Uterus (tissue), 2 donors: ENCODE measurements at regions not wholly inside any gene's neighbourhood (a gene's known extent, or its start where the extent isn't known, plus 50 kb on each side); places are given as distances from the start of the nearest gene placed in this dataset.

ENCODE experiments used
- POLR2A ChIP-seq, 2 donors: fragments of 450-650 bp; IDR thresholded peaks; one replicate each; pipeline ENCODE4 v1.6.1; 2016; ENCODE audit warnings: antibody characterized with exemption in 2 of 2, mild to moderate bottlenecking in 1 of 2, moderate library complexity in 1 of 2
- TF ChIP-seq, protein P1 (sequence below), 4 experiments: fragments of 200-600 bp in 2 of 4; fragments of 450-650 bp in 2 of 4; sonication (generic) in 2 of 4; IDR thresholded peaks; one replicate each; pipeline ENCODE4 v1.5.1; 2016 to 2019; ENCODE audit warnings: antibody characterized with exemption in 4 of 4, mild to moderate bottlenecking in 2 of 4, moderate library complexity in 1 of 4

DNA sequence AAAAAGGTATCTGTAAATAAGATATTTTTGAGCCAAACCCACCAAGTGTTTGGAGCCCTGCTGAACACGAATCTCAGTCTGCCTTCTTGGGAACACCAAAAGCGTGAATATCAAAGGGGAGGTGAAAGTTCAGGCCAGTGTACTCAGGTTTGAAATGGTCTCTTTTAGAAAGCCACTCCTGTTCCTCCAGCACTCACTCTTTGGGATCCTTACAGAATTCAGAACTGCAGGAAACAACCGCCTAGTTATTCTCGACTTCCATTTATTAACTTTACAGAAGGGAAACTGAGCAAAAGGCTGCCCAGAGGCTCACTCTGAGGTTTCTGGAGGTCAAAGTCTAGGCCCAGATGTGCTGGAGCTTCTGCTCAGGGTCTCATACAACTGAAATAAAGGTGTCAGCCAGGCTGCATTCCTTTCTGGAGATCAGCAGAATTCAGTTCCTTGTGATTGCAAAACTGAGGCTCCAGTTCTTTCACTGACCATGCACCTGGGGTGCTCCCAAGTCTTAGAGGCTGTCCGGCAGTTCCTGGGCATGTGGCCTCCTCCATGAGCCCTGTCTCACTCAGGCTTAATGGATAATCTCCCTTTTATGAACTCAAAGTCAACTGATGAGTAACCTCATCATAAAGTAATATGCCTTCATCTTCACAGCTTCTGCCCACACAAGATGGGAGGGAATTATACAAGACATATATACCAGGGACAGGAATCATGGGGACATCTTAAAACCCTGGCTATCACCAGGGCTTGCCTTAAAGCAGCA, 65.5 kb upstream of the TNFAIP3 start:
- TF ChIP-seq, protein P1, sequence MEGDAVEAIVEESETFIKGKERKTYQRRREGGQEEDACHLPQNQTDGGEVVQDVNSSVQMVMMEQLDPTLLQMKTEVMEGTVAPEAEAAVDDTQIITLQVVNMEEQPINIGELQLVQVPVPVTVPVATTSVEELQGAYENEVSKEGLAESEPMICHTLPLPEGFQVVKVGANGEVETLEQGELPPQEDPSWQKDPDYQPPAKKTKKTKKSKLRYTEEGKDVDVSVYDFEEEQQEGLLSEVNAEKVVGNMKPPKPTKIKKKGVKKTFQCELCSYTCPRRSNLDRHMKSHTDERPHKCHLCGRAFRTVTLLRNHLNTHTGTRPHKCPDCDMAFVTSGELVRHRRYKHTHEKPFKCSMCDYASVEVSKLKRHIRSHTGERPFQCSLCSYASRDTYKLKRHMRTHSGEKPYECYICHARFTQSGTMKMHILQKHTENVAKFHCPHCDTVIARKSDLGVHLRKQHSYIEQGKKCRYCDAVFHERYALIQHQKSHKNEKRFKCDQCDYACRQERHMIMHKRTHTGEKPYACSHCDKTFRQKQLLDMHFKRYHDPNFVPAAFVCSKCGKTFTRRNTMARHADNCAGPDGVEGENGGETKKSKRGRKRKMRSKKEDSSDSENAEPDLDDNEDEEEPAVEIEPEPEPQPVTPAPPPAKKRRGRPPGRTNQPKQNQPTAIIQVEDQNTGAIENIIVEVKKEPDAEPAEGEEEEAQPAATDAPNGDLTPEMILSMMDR (IDR thresholded peaks at IDR 0.05), result no peak
- no peak for TF ChIP-seq POLR2A (IDR thresholded peaks at IDR 0.05)
